ENCODE measurements at regions not wholly inside any gene's neighbourhood (a gene's known extent, or its start where the extent isn't known, plus 50 kb on each side); places are given as distances from the start of the nearest gene placed in this dataset.

GRCh38 chr6:12449447-12449846, 159.3 kb downstream of the EDN1 start:
- Mint-ChIP-seq H3K4me3 (no peak overlapping the region), H3K9me3 (ENCODE audit: insufficient read depth) (peaks cover 11% of the 10 kb centered on the region), H3K4me1 (no peaks in the 10 kb centered on the region), H3K27ac (no peak overlapping the region), H3K27me3 (peaks cover 25% of the 10 kb centered on the region)
- Histone ChIP-seq H3K9ac (ENCODE audit: low read length) (no peak overlapping the region), H3K4me3 (ENCODE audit: control extremely low read depth in 1 of 5, extremely low read depth in 1 of 5, insufficient read depth in 1 of 5, low read depth in 2 of 5, low read length in 4 of 5) (no peak overlapping the region), H3K9me3 (ENCODE audit: control extremely low read depth in 1 of 3, control insufficient read depth in 2 of 3, insufficient read depth in 1 of 3, low read length in 2 of 3) (peaks cover 0 to 8% (median 5%) of the 10 kb centered on the region in 3 donors), H3K79me2 (ENCODE audit: control insufficient read depth, insufficient read depth, low read length) (no peaks in the 10 kb centered on the region), H3K4me2 (replicated peaks; ENCODE audit: low read depth, low read length, poor library complexity, severe bottlenecking) (no peak overlapping the region), H3K27ac (ENCODE audit: low read length in 2 of 2) (no peak overlapping the region), H4K20me1 (ENCODE audit: control insufficient read depth, insufficient read depth, low read length, poor library complexity, severe bottlenecking) (no peaks in the 10 kb centered on the region), H3K4me1 (ENCODE audit: control insufficient read depth in 2 of 2, insufficient read depth in 2 of 2, low read length in 2 of 2) (no peaks in the 10 kb centered on the region), H2AFZ (ENCODE audit: insufficient read depth, low read depth, low read length, poor library complexity, severe bottlenecking) (no peak overlapping the region), H3K27me3 (replicated peaks in 1 of 4; ENCODE audit: control extremely low read depth in 1 of 4, control insufficient read depth in 3 of 4, insufficient read depth in 4 of 4, low read length in 3 of 4) (no peaks in the 10 kb centered on the region), H3K36me3 (replicated peaks in 1 of 2; ENCODE audit: control extremely low read depth in 1 of 2, control insufficient read depth in 1 of 2, extremely low read depth in 1 of 2, insufficient read depth in 2 of 2, low read length in 1 of 2) (no peaks in the 10 kb centered on the region)
- CTCF ChIA-PET = no interaction called here
- no peak for TF ChIP-seq CTCF (IDR thresholded peaks at IDR 0.05)
- no peak for TF ChIP-seq EZH2 (IDR thresholded peaks at IDR 0.05; ENCODE audit: borderline replicate concordance, insufficient read depth, low read depth, low read length, poor library complexity, severe bottlenecking)
- WGBS (ENCODE audit: insufficient coverage) = 100% methylated on average over 1 of the region's 4 CpGs
- DNase-seq (no peak), ATAC-seq (ENCODE audit: low read depth) (no peak)
- POLR2A ChIA-PET = interaction anchor here (0.7 kb wide), 1 partner anchor 9 kb away, joined by 6 read pairs; no protein-coding TSS in a partner anchor
- intact Hi-C loops (cut with micrococcal nuclease) = no loop called here

DNA sequence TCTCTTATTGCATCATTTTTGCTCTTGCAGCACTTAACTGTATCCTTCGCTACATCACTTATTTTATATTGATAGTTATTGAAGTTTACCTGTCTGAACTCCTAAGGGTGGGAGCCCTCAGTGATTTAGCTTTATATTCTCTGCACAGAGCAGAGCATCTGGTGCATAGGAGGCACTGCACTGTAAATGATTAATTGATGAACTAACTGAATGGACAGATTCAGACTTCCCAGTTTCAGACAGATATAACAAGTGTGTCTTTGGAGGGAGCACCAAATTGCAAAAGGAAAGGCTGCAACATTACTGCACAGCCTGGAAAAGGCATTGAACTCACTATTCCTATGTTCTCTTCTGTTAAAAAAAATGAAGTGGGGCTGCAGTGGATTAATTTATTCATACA, 160.3 kb downstream of the EDN1 start:
- peaks cover 14% of the 10 kb centered on the region for H3K9me3 Mint-ChIP-seq (ENCODE audit: insufficient read depth)
- TF ChIP-seq EZH2 (IDR thresholded peaks at IDR 0.05; ENCODE audit: borderline replicate concordance, insufficient read depth, low read depth, low read length, poor library complexity, severe bottlenecking) (no peak), CTCF (IDR thresholded peaks at IDR 0.05) (no peak)
- H3K27ac Mint-ChIP-seq = no peak overlapping the region
- H3K4me2 ChIP-seq (replicated peaks; ENCODE audit: low read depth, low read length, poor library complexity, severe bottlenecking) = no peak overlapping the region
- H4K20me1 ChIP-seq (ENCODE audit: control insufficient read depth, insufficient read depth, low read length, poor library complexity, severe bottlenecking) = no peaks in the 10 kb centered on the region
- no peak overlapping the region for H3K4me3 ChIP-seq (ENCODE audit: control extremely low read depth in 1 of 5, extremely low read depth in 1 of 5, insufficient read depth in 1 of 5, low read depth in 2 of 5, low read length in 4 of 5)
- peaks cover 0 to 8% (median 5%) of the 10 kb centered on the region in 3 donors for H3K9me3 ChIP-seq (ENCODE audit: control extremely low read depth in 1 of 3, control insufficient read depth in 2 of 3, insufficient read depth in 1 of 3, low read length in 2 of 3)
- no peak overlapping the region for H3K27ac ChIP-seq (ENCODE audit: low read length in 2 of 2)
- H3K27me3 ChIP-seq (replicated peaks in 1 of 4; ENCODE audit: control extremely low read depth in 1 of 4, control insufficient read depth in 3 of 4, insufficient read depth in 4 of 4, low read length in 3 of 4) = no peaks in the 10 kb centered on the region
- no peak overlapping the region for H3K4me3 Mint-ChIP-seq
- H3K4me1 Mint-ChIP-seq = no peaks in the 10 kb centered on the region
- no CpG with 5 or more reads among the region's 1 CpG for WGBS (ENCODE audit: insufficient coverage)
- H3K27me3 Mint-ChIP-seq = peaks cover 20% of the 10 kb centered on the region
- H2AFZ ChIP-seq (ENCODE audit: insufficient read depth, low read depth, low read length, poor library complexity, severe bottlenecking) = no peak overlapping the region
- no peaks in the 10 kb centered on the region for H3K79me2 ChIP-seq (ENCODE audit: control insufficient read depth, insufficient read depth, low read length)
- H3K36me3 ChIP-seq (replicated peaks in 1 of 2; ENCODE audit: control extremely low read depth in 1 of 2, control insufficient read depth in 1 of 2, extremely low read depth in 1 of 2, insufficient read depth in 2 of 2, low read length in 1 of 2) = no peaks in the 10 kb centered on the region
- intact Hi-C loops (cut with micrococcal nuclease) = no loop called here
- ChIA-PET CTCF (no interaction called here), POLR2A (no interaction called here)
- ATAC-seq (ENCODE audit: low read depth) = no peak
- no peaks in the 10 kb centered on the region for H3K4me1 ChIP-seq (ENCODE audit: control insufficient read depth in 2 of 2, insufficient read depth in 2 of 2, low read length in 2 of 2)
- no peak for DNase-seq
- no peak overlapping the region for H3K9ac ChIP-seq (ENCODE audit: low read length)
